ENCODE measurements at regions not wholly inside any gene's neighbourhood (a gene's known extent, or its start where the extent isn't known, plus 50 kb on each side); places are given as distances from the start of the nearest gene placed in this dataset.

DNA sequence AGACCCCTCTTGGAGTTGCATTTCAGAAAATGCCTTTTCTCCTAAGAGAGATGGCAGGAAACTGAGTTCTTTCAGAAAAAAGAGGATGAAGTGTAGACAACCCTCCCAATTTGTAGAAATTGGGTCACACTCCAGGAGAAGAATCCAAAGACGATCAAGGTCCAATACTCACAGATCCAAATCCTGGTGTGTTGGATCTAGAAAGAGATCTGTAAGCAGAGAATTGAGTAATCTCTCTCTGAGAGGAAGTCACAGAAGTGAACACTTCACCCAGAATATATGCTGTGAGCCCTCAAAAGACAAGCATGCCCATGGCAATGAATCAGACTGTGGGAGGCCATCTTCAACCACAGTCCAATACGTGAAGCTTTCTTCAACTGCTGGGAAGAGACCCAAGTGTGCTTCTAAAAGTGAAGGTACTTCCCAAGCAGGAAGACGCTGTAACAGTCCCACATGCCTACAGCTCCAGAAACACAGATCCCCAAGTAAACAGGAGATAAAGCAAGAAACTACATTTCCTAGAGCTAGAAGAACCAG, 182.7 kb downstream of the SMC2 start:
- peaks cover 2% of the 10 kb centered on the region for H3K9me3 Mint-ChIP-seq

GRCh38 chr9:104278929-104279496, 184.9 kb downstream of the SMC2 start:
- intact Hi-C loops (cut with DNase I, micrococcal nuclease) = no loop called here
- no peaks in the 10 kb centered on the region for H3K9me3 ChIP-seq (ENCODE audit: control insufficient read depth in 1 of 2, insufficient read depth in 1 of 2, low read length in 2 of 2)
- POLR2A ChIA-PET = no interaction called here
- Mint-ChIP-seq H3K4me3 (no peak overlapping the region), H3K27me3 (no peaks in the 10 kb centered on the region), H3K36me3 (ENCODE audit: low read depth) (no peaks in the 10 kb centered on the region), H3K27ac (no peak overlapping the region), H3K9me3 (peaks cover 2% of the 10 kb centered on the region), H3K4me1 (ENCODE audit: low read depth) (no peaks in the 10 kb centered on the region)
- no peak for TF ChIP-seq CTCF (IDR thresholded peaks at IDR 0.05)
- CTCF ChIA-PET = no interaction called here
- no peaks in the 10 kb centered on the region for H3K4me1 ChIP-seq (ENCODE audit: insufficient read depth, low read length)
- no peak for DNase-seq
- ATAC-seq (ENCODE audit: poor library complexity) = no peak
- no peaks in the 10 kb centered on the region for H3K36me3 ChIP-seq (ENCODE audit: insufficient read depth, low read length)
- no peak overlapping the region for H3K4me3 ChIP-seq (ENCODE audit: low read length)
- H3K27me3 ChIP-seq (ENCODE audit: control insufficient read depth in 1 of 2, insufficient read depth in 2 of 2, low read length in 2 of 2) = no peaks in the 10 kb centered on the region
- H3K27ac ChIP-seq (ENCODE audit: low read depth in 1 of 2, low read length in 2 of 2) = no peak overlapping the region

More for the DNA sequence above, 182.7 kb downstream of the SMC2 start:
- H3K36me3 ChIP-seq (ENCODE audit: insufficient read depth, low read length) = no peaks in the 10 kb centered on the region
- Mint-ChIP-seq H3K36me3 (ENCODE audit: low read depth) (no peaks in the 10 kb centered on the region), H3K27ac (no peak overlapping the region), H3K27me3 (no peaks in the 10 kb centered on the region), H3K4me1 (ENCODE audit: low read depth) (no peaks in the 10 kb centered on the region), H3K4me3 (no peak overlapping the region)
- POLR2A ChIA-PET = no interaction called here
- H3K27ac ChIP-seq (ENCODE audit: low read depth in 1 of 2, low read length in 2 of 2) = no peak overlapping the region
- no peak for TF ChIP-seq CTCF (IDR thresholded peaks at IDR 0.05)
- H3K4me3 ChIP-seq (ENCODE audit: low read length) = no peak overlapping the region
- intact Hi-C loops (cut with DNase I, micrococcal nuclease) = no loop called here
- H3K27me3 ChIP-seq (ENCODE audit: control insufficient read depth in 1 of 2, insufficient read depth in 2 of 2, low read length in 2 of 2) = no peaks in the 10 kb centered on the region
- no peak for DNase-seq
- H3K4me1 ChIP-seq (ENCODE audit: insufficient read depth, low read length) = no peaks in the 10 kb centered on the region
- no peak for ATAC-seq (ENCODE audit: poor library complexity)
- no peaks in the 10 kb centered on the region for H3K9me3 ChIP-seq (ENCODE audit: control insufficient read depth in 1 of 2, insufficient read depth in 1 of 2, low read length in 2 of 2)
- CTCF ChIA-PET = no interaction called here

DNA sequence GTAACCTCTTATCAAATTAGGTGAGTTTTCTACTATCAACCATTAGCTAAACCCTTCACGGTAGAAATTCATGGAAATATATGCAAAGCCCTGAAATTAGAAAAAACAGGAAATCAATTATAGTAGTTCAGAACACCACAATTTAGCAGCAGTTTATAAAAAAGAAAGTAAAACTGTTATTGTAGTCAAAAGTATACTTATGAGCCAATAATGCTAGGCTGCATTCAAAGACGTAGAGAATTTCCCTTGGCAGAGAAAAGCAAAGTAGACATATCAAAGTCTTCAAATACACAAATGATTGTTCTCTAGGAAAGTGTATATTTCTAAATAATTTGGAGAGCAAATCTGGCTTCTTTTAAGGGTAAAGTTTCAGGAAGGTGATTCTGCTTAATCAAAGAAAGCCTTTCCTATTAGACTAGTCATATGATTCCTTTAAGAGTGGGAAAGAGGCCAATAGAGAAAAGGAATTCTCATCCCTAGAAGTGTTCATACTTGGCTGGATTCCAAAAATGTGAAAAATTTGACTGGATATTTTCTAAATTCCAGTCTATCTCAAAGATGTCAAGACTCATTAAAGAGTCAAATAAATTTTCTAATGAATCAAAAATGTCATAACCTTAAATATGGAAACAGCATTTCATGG, 185.5 kb downstream of the SMC2 start:
- H3K9me3 Mint-ChIP-seq = peaks cover 2% of the 10 kb centered on the region
- no peak overlapping the region for H3K4me3 ChIP-seq (ENCODE audit: low read length)
- H3K4me1 Mint-ChIP-seq (ENCODE audit: low read depth) = no peaks in the 10 kb centered on the region
- POLR2A ChIA-PET = no interaction called here
- no peak overlapping the region for H3K4me3 Mint-ChIP-seq
- DNase-seq (no peak), ATAC-seq (ENCODE audit: poor library complexity) (no peak)
- H3K9me3 ChIP-seq (ENCODE audit: control insufficient read depth in 1 of 2, insufficient read depth in 1 of 2, low read length in 2 of 2) = no peaks in the 10 kb centered on the region
- H3K36me3 ChIP-seq (ENCODE audit: insufficient read depth, low read length) = no peaks in the 10 kb centered on the region
- H3K27me3 Mint-ChIP-seq = no peaks in the 10 kb centered on the region
- intact Hi-C loops (cut with DNase I, micrococcal nuclease) = no loop called here
- H3K27ac Mint-ChIP-seq = no peak overlapping the region
- H3K36me3 Mint-ChIP-seq (ENCODE audit: low read depth) = no peaks in the 10 kb centered on the region
- CTCF ChIA-PET = no interaction called here
- H3K27ac ChIP-seq (ENCODE audit: low read depth in 1 of 2, low read length in 2 of 2) = no peak overlapping the region
- H3K27me3 ChIP-seq (ENCODE audit: control insufficient read depth in 1 of 2, insufficient read depth in 2 of 2, low read length in 2 of 2) = no peaks in the 10 kb centered on the region
- no peak for TF ChIP-seq CTCF (IDR thresholded peaks at IDR 0.05)
- no peaks in the 10 kb centered on the region for H3K4me1 ChIP-seq (ENCODE audit: insufficient read depth, low read length)
